ENCODE measurements at regions not wholly inside any gene's neighbourhood (a gene's known extent, or its start where the extent isn't known, plus 50 kb on each side); places are given as distances from the start of the nearest gene placed in this dataset.
A peak's percentile ranks its signal among the peaks of the same experiment; 100 is the strongest.
"Not testable (repeated sequence)": the region's sequence is repeated elsewhere in the genome, so short reads cannot be mapped to it uniquely, and the experiment has no call there.

DNA sequence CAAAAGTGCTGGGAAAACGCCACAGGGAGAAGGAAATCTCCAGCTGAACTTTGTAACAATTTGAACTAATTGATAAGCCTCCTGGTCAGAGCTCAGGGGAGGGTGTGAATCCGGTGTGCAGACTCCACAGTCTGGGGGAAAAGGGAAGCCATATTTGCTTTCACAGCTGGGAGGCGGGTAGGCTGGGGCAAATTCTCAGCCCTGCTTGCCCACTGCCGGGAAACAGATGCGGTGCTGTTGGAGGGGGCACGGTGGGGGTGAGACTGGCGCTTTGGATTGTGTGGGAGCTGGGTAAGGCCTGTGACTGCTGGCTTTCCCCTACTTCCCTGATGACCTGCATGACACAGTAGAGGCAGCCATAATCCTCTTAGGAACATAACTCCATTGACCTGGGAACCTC, 134.8 kb downstream of the ADCYAP1 start:
- DNase-seq (ENCODE audit: low read depth): no peak

DNA sequence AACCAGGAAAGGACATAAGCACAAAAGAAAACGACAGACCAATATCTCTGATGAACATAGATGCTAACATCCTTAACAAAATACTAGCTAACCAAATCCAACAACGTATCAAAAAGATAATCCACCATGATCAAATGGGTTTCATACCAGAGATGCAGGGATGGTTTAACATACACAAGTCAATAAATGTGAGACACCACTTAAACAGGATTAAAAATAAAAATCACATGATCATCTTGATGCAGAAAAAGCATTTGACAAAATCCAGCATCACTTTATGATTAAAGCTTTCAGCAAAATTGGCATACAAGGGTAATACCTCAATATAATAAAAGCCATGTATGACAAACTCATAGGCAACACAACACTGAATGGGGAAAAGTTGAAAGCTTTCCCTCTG, 138.4 kb downstream of the ADCYAP1 start:
- not testable (repeated sequence) for DNase-seq (ENCODE audit: low read depth)

DNA sequence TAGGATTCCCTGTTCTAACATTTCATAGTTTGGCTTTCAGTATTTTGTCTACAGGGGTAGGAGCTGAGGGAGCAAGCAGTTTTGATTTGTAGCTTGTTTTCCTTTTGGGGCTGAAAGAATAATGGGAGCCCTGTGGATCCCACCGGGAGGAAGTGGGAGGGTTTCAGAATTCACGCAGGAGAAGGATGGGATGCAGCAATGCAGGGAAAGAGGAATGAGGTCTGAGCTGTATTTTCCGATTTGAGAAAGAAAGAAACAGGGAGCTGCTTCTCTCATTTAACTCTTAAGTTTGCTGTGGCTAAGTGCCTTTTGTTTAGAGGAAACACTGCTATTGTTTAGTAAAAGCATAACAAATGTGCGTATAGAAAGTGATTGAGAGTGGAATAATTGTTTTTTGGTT, 141.0 kb downstream of the ADCYAP1 start:
- no peak for DNase-seq (ENCODE audit: low read depth)

DNA sequence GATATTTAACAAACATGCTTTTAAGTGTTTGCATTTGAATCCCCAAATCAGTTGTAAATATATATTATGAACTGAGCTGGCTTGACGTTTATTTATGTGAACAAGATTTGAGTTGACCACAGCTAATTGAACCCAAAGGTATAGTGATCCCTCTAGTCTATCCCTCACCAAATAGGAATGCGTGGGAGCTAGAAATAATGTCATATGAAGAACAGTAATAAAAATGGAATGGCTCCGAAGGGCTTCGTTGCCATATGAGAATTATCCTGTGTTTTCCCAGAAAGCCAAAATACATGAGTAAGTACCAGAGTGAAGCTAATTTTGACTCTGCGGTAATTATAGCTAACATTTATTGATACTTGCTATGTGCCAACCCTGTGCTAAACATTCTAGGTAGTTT, 142.7 kb downstream of the ADCYAP1 start:
- DNase-seq (ENCODE audit: low read depth): no peak

DNA sequence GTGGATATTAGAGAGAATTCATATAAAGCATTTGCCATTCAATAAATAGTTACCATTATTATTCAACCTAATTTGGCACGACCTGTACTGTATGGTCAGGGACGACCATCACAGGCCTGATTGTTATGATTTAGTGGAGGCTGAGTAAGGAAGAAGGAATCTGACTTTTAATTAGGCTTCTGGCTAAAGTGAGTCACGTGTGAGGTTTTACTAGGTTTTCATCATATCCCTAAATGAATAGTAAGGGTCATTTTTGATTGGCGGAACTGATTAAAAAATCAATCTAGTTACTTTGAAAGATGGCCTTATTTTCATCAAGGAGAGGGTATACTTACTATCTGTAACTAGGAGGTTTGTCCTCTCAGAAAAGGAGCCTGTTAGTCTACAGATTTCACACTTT, 143.4 kb downstream of the ADCYAP1 start:
- no peak for DNase-seq (ENCODE audit: low read depth)

DNA sequence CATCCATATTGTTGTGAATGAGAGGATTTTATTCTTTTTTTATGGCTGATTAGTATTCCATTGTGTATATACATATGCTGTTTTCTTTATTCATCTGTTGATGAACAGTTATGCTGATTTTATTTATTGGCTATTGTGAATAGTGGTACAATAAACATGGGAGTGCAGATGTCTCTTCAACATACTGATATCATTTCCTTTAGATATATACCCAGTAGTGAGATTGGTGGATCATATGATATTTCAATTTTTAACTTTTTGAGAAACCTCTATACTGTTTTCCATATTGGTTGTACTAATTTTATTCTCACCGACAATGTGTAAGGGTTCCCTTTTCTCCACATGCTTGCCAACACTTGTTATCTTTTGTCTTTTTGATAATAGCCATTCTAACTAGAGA, 144.5 kb downstream of the ADCYAP1 start:
- DNase-seq (ENCODE audit: low read depth): no peak

DNA sequence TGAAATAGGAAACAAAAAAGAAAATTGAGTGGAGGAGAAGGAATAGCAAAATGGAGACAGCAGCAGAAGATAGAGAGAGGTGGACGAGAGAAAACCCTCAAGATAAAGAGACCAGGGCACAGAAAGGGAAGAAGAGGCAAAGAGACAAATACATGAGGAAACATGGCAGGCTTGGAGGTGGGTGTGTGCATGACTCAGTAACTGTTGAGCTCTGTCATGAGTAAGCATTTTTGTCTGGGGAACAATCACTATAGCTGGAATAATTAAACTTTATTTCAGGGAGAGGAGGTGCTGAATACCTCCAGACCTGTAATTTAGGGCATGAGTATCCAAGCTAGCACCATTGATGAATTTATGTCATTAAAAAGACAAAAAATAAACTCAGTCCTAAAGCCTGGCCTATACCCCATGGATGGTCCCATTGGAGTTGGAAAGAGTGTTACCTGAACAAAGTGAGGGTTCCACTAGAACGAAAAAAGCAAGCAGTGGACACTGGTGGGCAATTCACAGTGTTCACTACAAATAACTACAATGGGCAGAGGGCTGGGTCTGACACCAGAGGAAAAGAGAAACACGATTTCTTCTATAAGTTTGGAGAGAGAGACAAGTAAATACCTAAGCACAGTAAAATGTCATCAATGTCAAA, 145.5 kb downstream of the ADCYAP1 start:
- DNase-seq (ENCODE audit: low read depth): no peak

DNA sequence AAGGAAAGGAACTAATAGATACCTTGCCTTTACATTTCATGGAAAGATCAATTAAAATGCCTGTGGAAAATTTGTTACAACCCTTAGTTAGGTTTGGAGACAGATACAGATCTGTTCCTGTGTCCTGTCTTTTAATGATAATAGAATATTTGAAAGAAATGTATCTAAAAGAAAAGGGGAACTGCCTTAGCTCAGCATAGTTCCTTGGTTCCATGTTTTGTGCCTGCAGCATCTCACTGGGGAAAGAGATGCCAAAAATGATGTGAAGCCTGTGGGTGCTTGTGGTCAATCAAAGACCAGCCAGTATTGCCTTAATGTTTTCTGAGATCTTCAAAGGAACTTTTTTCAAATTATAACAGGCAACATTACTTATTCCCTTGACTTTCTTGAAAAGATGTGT, 147.6 kb downstream of the ADCYAP1 start:
- no peak for DNase-seq (ENCODE audit: low read depth)

DNA sequence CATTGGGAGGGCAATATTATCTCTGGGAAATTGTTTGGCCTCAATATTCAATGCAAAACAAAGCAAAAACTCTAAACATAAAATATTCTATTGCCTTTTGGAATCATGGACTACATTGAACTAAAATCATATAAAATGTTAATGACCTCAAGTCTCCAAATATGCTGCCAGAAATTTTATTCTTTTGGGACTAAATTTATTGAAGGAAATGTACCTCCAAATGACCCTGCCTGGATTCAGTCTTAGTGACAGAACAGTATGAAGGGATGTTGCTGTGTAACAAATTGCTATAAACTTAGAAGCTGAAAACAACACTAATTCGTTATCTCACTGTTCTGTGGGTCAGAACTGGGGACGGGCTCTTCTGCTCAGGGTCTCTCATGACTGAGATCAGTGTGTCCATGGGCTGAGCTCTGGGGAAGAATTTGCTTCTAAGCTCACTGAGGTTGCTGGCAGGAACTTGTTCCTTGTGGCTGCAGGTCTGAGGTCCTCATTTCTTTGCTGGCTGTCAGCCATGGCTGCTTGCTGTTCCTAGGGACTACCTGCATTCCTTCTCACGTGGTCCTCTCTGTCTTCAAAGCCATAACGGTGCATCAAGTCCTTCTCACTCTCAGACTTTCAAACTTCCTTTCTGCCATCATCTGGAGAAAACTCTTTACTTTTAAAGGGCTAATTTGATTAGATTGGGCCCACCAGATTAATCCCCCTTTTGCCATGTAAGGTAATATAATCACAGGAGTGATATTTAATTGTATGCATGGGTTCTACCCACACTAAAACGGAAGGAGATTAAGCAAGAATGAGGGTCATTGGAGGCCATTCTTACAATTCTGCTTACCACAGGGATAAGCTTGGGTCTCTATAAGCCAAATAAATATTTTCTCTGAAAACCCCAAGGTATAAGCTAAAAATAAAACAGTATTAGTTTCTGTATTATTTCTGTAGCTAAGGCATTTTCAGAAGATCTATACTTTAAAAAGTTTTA, 149.0 kb downstream of the ADCYAP1 start:
- DNase-seq (ENCODE audit: low read depth): no peak

DNA sequence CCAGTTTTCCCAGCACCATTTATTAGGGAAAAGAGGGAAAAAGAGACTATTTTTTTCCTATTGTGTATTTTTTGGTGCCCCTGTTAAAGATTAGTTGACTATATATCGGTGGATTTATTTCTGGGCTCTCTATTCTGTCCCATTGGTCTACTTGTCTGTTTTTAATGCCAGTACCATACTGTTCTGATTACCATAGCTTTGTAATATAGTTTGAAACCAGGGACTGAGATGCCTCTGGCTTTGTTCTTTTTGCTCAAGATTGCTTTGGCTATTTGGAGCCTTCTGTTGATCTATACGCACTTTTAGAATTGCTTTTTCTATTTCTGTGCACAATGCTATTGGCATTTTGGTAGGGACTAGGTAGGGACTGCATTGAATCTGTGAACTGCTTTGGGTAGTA, 151.7 kb downstream of the ADCYAP1 start:
- no peak for DNase-seq (ENCODE audit: low read depth)

DNA sequence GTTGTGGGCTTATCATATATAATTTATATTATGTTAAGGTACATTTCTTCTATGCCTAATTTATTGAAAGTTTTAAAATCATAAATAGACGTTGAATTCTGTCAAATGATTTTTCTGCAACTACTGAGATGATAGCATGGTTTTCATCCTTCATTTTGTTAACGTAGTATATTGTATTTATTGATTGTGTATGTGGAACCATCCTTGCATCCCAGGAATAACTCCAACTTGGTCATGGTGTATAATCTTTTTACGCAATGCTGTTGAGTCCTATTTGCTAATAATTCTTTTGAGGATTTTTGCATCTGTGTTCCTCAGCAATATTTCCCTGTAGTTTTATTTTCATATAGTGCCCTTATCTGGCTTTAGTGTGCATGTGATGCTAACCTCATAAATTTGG, 152.7 kb downstream of the ADCYAP1 start:
- DNase-seq (ENCODE audit: low read depth): no peak

DNA sequence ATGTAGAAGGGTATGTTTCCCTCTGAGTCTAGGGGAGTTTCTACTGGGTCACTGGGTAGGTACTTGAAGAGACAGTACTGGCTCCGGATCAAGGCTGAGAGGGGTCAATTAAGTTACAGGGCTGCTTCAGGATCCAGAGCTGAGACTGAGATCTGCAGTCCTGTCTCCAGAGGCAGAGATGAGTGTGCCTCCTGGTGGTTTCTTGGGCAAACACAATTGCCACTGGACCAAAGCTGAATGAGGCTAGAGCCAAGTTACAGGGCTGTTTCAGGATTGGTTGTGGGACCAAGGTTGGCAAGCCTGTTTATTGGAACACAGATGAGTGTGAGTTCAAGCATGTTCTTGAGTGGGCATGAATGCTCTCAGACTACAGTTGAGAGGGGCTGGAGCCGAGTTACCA, 157.9 kb downstream of the ADCYAP1 start:
- DNase-seq (ENCODE audit: low read depth): no peak

DNA sequence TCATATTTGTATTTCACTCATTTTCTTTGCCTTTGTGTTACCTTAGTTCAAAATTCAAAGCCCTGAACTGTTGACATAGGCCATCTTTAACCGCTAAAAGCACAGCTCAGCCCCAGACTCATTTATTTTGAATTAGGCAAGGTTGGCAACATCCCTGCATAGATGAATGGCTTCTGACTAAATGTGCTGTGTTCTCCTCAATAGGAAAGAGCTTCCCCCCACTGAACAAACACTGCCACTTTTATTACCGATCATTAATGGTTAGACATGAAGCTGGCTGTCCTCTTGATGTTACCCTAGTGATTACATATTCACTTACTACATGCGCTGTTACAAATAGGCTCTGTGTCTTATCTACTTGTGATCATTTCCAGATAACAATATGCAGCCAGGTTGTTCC, 170.7 kb downstream of the ADCYAP1 start:
- no peak for DNase-seq (ENCODE audit: low read depth)

DNA sequence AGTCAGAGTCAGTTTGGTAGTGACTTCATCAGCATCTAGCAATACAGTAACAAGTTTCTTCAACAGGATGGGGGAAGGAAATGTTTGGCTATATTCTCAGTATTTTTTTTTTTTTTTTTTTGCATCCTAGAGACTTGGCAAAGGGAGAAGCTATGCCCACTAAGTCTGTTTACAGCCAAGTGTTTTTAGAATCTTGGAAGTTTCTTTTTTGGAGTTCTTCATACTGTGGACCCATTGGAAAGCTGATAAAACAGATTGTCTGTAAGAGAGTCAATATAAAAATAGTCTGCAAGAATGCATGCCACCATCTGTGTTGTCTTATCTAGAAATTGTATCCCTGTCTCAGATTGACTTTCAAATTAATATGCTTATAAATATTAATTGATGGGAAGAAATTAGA, 171.2 kb downstream of the ADCYAP1 start:
- DNase-seq (ENCODE audit: low read depth): no peak

DNA sequence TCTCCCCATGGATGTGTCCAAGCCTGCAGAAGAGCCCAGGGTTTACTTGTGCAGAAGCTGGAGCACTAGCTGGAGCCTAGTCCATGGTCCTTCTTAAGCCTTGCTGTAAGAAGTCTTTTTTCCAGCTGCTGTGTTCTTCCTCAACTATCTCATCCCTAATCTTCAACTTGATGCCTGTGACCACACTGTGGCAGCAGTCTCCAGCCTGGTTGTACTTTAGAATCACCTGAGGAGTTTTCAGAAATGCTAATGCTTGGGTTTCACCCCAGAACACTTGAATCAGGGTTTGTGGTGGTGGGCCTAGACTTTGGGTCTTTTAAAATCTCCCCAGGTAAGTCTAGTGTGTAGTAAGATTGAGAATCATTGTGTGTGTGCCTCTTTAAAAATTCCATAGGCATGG, 173.6 kb downstream of the ADCYAP1 start:
- no peak for DNase-seq (ENCODE audit: low read depth)

DNA sequence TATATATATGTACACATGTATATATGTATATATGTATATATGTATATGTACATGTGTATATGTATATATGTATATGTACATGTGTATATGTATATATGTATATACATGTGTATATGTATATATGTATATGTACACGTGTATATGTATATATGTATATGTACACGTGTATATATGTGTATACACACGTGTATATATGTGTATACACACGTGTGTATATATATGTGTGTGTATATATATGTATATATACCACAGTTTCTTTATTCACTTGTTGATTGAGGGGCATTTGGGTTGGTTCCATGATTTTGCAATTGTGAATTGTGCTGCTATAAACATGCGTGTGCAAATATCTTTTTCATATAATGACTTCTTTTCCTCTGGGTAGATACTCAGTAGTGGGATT, 179.0 kb downstream of the ADCYAP1 start:
- DNase-seq (ENCODE audit: low read depth): not testable (repeated sequence)

DNA sequence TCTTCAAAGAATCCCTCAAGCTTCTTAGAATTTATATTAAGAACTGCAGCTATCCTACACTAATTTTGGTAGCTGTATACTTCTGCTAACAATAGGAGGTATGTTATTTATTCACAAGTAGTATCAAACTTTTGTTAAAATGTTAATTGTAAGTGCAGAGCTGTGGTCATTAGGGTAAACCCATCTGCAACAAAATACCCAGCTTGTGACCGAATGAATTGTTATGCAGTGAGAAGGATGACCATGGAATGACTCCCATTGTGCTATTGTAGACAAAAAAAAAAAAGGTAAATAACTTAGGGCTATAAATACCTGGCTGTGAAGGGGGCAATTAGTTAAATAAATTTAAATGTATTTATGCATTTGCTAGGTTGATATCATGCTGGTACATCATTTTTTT, 186.1 kb downstream of the ADCYAP1 start:
- no peak for DNase-seq (ENCODE audit: low read depth)

DNA sequence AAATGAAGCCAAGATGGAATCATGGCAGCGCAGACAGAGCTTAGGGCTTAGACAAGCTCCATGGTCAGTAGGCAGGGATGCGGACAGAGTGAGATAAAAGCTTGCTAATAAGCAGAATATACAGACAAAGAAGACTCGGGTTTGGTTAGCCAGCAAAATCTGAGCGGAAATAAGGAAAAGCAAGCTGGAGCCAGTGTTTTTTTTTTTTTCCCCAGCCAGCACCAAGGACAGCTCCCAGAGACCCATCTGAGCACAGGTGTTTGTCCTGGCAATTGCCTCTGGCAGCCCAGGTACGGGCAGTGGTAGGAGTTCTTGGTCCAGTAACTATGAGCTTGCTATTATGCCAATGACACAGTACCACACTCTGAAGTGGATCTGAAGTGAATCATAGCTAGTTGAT, 187.6 kb downstream of the ADCYAP1 start:
- DNase-seq (ENCODE audit: low read depth): no peak

DNA sequence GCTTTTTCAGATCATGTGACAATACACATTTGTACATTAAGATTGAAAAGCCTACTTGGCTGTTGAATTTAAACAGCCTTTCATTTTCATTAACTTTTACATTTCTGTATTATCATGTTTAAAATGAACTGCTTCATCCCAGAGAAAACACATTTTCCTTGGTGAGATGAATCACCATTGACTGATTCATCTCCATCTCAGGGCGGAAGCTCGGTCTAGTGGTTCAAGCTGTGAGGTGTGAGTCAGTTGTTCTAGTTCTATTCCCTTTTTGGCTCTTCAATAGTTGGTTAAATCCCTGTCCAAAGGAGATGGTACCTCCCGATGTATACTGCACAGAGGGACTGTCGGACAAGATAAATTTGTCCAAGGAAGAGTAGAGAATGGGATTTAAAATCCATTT, 189.7 kb downstream of the ADCYAP1 start:
- peak; percentile 0 for DNase-seq (ENCODE audit: low read depth)

DNA sequence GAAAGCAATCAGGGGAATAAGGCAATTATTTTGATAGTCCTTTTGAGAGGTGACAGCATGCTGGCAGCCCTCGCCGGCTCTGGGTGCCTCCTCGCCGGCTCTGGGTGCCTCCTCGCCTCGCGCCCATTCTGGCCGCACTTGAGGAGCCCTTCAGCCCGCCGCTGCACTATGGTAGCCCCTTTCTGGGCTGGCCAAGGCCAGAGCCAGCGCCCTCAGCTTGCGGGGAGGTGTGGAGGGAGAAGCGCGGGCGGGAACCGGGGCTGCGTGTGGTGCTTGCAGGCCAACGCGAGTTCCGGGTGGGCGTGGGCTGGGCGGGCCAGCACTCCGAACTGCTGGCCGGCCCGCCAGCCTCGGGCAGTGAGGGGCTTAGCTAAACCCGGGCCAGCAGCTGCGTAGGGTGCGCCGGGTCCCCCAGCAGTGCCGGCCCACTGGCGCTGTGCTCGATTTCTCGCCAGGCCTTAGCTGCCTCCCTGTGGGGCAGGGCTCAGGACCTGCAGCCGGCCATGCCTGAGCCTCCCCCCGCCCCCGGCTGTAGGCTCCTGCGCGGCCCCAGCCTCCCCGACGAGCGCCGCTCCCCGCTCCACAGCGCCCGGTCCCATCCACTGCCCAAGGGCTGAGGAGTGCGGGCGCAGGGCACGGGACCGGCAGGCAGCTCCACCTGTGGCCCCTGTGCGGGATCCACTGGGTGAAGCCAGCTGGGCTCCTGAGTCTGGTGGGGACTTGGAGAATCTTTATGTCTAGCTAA, 193.5 kb downstream of the ADCYAP1 start:
- not testable (repeated sequence) for DNase-seq (ENCODE audit: low read depth)

DNA sequence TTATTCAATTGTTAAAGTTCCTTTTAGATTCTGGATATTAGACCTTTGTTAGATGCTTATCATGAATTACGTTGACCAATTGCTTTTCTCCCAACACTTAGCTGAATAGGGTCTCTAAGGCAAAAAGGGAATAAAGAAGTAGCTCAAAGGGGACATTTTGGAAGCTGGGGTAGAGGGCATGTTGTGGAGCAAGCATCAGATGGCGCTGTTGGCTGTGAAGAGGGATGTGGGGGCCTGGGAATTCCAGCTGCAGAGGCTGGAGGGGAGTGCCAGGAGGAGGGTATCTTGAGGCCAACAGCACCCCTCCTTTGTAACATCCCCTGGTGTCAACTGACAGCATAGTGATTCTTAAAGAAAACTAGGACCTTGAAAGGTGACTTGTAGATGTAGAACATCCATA, 198.2 kb downstream of the ADCYAP1 start:
- no peak for DNase-seq (ENCODE audit: low read depth)

DNA sequence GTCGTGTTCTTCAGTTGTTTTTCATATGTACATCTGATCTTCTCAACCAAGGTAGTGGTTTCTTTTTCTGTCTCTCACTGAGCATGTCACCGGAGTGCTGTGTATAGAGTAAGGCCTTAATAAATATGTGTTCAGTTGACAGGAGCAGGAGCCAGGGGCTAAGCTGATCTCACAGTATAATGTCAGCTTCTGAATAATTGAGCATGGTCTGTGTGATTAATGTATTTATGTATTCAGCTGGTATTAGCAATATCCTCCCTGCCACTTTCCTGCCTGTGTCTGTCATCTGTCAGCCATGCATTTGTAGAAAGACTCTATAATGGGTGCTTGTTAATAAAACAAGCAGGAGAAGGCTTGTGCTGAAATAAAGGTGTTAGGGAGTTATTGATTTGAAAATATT, 198.9 kb downstream of the ADCYAP1 start:
- no peak for DNase-seq (ENCODE audit: low read depth)
